Activated CD4-positive, alpha-beta memory T cell treated with anti-CD3 and anti-CD28 coated beads, Interleukin-2, amount 10 ng/mL, durations not matched to agents 7 days and 5 days (primary cell): ENCODE measurements at regions not wholly inside any gene's neighbourhood (a gene's known extent, or its start where the extent isn't known, plus 50 kb on each side); places are given as distances from the start of the nearest gene placed in this dataset.

Experiments
- CTCF ChIA-PET: fragments of 350-600 bp; sonication (Branson Sonifier 250); formaldehyde crosslinking; loops from one replicate; lab custom pipeline; 2021; ENCODE audit warnings: antibody characterized with exemption, inconsistent platforms; lab: Charles Lee
- POLR2A ChIA-PET: fragments of 350-600 bp; sonication (Branson Sonifier 250); formaldehyde crosslinking; loops from one replicate; lab custom pipeline; 2021; ENCODE audit warnings: antibody characterized with exemption; lab: Charles Lee
- DNase-seq: peaks from one replicate; pipeline ENCODE4 v3.0.0-alpha.2; 2020
- H3K27ac Mint-ChIP-seq: one replicate; pipeline ENCODE4 v1.8.0; 2021; ENCODE audit warnings: mild to moderate bottlenecking, mixed read lengths
- H3K27me3 Mint-ChIP-seq: one replicate; pipeline ENCODE4 v1.8.0; 2021; ENCODE audit warnings: mixed read lengths
- H3K36me3 Mint-ChIP-seq: one replicate; pipeline ENCODE4 v1.8.0; 2021; ENCODE audit warnings: low read depth, mixed read lengths
- H3K4me1 Mint-ChIP-seq: one replicate; pipeline ENCODE4 v1.8.0; 2021; ENCODE audit warnings: mixed read lengths
- H3K4me3 Mint-ChIP-seq: one replicate; pipeline ENCODE4 v1.8.0; 2021; ENCODE audit warnings: mild to moderate bottlenecking, mixed read lengths
- H3K9me3 Mint-ChIP-seq: one replicate; pipeline ENCODE4 v1.8.0; 2021; ENCODE audit warnings: mixed read lengths

- ChIA-PET CTCF (no interaction called here), POLR2A (no interaction called here)
- Mint-ChIP-seq H3K36me3 (no peaks in the 10 kb centered on the region), H3K4me3 (no peak overlapping the region), H3K27ac (no peak overlapping the region), H3K4me1 (no peaks in the 10 kb centered on the region), H3K9me3 (no peaks in the 10 kb centered on the region), H3K27me3 (peaks cover 3% of the 10 kb centered on the region)
- DNase-seq = no peak
These were observed 372.9 kb upstream of the NFE2L3 start for GRCh38 chr7:25779002-25779546.

GRCh38 chr7:25780904-25781303, 371.1 kb upstream of the NFE2L3 start:
- no peak overlapping the region for H3K27ac Mint-ChIP-seq
- DNase-seq = no peak
- no peaks in the 10 kb centered on the region for H3K9me3 Mint-ChIP-seq
- ChIA-PET CTCF (no interaction called here), POLR2A (no interaction called here)
- no peaks in the 10 kb centered on the region for H3K36me3 Mint-ChIP-seq
- H3K27me3 Mint-ChIP-seq = peaks cover 5% of the 10 kb centered on the region
- no peak overlapping the region for H3K4me3 Mint-ChIP-seq
- no peaks in the 10 kb centered on the region for H3K4me1 Mint-ChIP-seq

DNA sequence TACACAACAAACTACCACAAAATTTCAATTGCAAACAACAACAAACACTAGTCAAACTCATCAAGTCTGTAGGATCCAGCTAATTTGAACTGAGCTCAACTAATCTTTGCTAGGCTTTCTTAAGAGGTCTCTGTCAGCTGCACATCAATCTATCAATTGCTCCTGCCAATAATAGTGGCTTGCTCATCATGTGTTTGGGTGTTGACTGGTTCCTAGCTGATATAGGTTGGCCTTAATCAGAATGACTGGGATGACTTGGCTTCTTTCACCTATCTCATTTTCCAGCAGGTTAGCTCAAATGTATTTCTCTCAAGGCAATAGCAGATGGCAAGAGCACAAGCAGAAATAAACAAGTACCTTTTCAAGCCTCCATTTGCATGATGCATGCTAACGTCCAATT, 370.3 kb upstream of the NFE2L3 start:
- Mint-ChIP-seq H3K4me1 (no peaks in the 10 kb centered on the region), H3K27me3 (peaks cover 5% of the 10 kb centered on the region), H3K36me3 (no peaks in the 10 kb centered on the region), H3K9me3 (no peaks in the 10 kb centered on the region), H3K27ac (no peak overlapping the region), H3K4me3 (no peak overlapping the region)
- POLR2A ChIA-PET = no interaction called here
- no peak for DNase-seq
- CTCF ChIA-PET = no interaction called here

GRCh38 chr7:25786936-25787335, 365.1 kb upstream of the NFE2L3 start:
- DNase-seq = no peak
- Mint-ChIP-seq H3K36me3 (no peaks in the 10 kb centered on the region), H3K27me3 (peaks cover 11% of the 10 kb centered on the region), H3K4me1 (no peaks in the 10 kb centered on the region), H3K27ac (no peak overlapping the region), H3K9me3 (no peaks in the 10 kb centered on the region), H3K4me3 (no peak overlapping the region)
- ChIA-PET POLR2A (no interaction called here), CTCF (no interaction called here)

DNA sequence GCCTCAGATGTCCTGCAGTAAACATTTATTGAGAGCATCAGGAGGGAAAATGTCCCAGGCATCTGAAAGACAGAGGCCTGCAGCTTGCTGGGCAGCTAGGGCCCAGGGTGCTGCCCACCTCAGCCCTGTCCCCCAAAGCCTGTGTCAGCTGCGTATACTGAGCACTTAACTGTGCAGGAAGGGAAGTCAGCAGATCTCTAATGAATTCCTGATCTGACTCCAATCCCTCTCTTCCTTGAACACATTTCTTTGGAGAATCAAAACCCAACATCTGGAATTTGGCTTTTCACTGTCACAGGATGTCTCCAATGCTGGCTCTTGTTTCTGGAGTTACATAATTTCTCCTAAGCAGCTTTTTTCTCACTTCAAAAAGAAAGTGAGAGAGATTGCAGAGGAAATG, 364.7 kb upstream of the NFE2L3 start:
- no peak overlapping the region for H3K27ac Mint-ChIP-seq
- no peak overlapping the region for H3K4me3 Mint-ChIP-seq
- POLR2A ChIA-PET = no interaction called here
- CTCF ChIA-PET = no interaction called here
- H3K36me3 Mint-ChIP-seq = no peaks in the 10 kb centered on the region
- no peak for DNase-seq
- H3K4me1 Mint-ChIP-seq = no peaks in the 10 kb centered on the region
- H3K9me3 Mint-ChIP-seq = no peaks in the 10 kb centered on the region
- peaks cover 11% of the 10 kb centered on the region for H3K27me3 Mint-ChIP-seq

- H3K4me3 Mint-ChIP-seq = no peak overlapping the region
- ChIA-PET POLR2A (no interaction called here), CTCF (no interaction called here)
- no peaks in the 10 kb centered on the region for H3K4me1 Mint-ChIP-seq
- peaks cover 15% of the 10 kb centered on the region for H3K27me3 Mint-ChIP-seq
- H3K9me3 Mint-ChIP-seq = no peaks in the 10 kb centered on the region
- no peak overlapping the region for H3K27ac Mint-ChIP-seq
- no peak for DNase-seq
- H3K36me3 Mint-ChIP-seq = no peaks in the 10 kb centered on the region
These were observed 363.6 kb upstream of the NFE2L3 start for GRCh38 chr7:25788371-25788770.

- ChIA-PET CTCF (no interaction called here), POLR2A (no interaction called here)
- Mint-ChIP-seq H3K4me3 (no peak overlapping the region), H3K4me1 (no peaks in the 10 kb centered on the region), H3K27me3 (peaks cover 15% of the 10 kb centered on the region), H3K9me3 (no peaks in the 10 kb centered on the region), H3K36me3 (no peaks in the 10 kb centered on the region), H3K27ac (no peak overlapping the region)
- no peak for DNase-seq
These were observed 362.9 kb upstream of the NFE2L3 start for GRCh38 chr7:25788961-25789620.

DNA sequence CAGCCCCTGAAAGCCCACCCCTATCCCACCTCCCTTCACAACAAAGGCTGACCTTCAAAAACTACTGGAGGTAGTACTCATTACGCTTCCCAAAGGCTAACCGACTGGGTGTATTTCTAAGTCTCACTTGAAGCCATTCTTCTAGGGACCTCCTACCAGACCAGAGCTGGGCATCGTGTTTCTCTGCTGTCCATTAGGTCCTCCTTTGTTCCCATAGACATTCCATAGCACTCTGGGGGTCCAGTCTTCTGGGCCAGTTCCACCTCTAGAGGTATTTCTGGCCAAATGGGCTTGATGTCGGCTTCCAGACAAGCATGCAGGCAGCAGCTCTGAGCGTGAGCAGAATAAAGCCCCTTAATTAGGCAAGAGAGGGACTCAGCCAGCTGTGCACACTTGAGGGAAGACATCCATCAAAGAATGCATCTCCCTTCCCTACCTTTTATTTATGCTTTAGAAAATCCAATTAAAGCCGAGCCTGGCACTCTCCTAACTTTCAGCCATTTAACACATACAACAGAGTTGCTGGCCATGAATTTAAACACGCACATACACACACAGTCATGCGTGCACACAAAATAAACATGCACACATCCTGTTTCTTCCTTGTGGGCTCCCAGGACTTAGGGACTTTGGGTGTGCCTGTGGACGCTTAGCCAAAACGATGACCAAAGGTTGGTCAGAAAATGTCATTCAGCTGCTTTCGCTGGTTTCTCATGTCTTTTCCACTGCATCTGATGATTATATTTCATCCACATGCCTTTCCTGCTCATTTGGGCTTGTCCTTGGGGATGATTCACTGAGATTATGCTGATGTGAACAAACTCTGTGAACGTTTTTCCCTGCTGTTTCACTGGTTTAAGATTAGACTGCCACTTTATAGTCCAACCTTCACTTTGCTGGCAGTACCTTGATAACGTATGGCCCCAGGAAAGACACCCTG, 362.0 kb upstream of the NFE2L3 start:
- Mint-ChIP-seq H3K36me3 (no peaks in the 10 kb centered on the region), H3K9me3 (no peaks in the 10 kb centered on the region), H3K27ac (no peak overlapping the region), H3K27me3 (peaks cover 17% of the 10 kb centered on the region), H3K4me3 (no peak overlapping the region), H3K4me1 (no peaks in the 10 kb centered on the region)
- CTCF ChIA-PET = no interaction called here
- POLR2A ChIA-PET = no interaction called here
- no peak for DNase-seq

- Mint-ChIP-seq H3K4me1 (no peaks in the 10 kb centered on the region), H3K36me3 (no peaks in the 10 kb centered on the region)
These were observed 361.0 kb upstream of the NFE2L3 start for GRCh38 chr7:25790963-25791362.

GRCh38 chr7:25792586-25792985, 359.4 kb upstream of the NFE2L3 start:
- no peak for DNase-seq
- Mint-ChIP-seq H3K27me3 (peaks cover 13% of the 10 kb centered on the region), H3K9me3 (no peaks in the 10 kb centered on the region), H3K4me3 (no peak overlapping the region), H3K36me3 (no peaks in the 10 kb centered on the region), H3K4me1 (no peaks in the 10 kb centered on the region), H3K27ac (no peak overlapping the region)
- ChIA-PET CTCF (no interaction called here), POLR2A (no interaction called here)

More at GRCh38 chr7:25790963-25791362, 361.0 kb upstream of the NFE2L3 start:
- Mint-ChIP-seq H3K27me3 (peaks cover 14% of the 10 kb centered on the region), H3K27ac (no peak overlapping the region), H3K9me3 (no peaks in the 10 kb centered on the region), H3K4me3 (no peak overlapping the region)
- CTCF ChIA-PET = no interaction called here
- DNase-seq = no peak
- POLR2A ChIA-PET = no interaction called here

DNA sequence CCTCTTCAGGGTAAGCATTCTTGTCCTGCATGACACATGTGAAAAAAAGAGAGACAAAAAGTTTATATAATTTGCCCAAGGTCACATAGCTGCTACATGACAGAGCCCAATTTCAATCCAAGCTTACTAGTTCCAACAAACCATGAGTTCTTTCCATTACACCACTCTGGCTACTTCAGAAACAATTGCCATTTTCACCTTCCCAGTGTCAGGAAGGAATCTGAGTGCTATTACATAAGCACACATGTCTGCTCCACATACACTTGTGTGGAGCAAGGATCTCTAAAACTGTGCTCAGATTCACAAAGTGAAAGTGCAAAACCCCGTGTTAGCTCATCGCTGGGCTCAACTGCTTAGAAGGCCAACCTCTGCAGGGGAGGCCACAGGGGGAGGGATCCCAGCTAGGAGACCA, 356.2 kb upstream of the NFE2L3 start:
- H3K36me3 Mint-ChIP-seq = no peaks in the 10 kb centered on the region
- H3K4me1 Mint-ChIP-seq = no peaks in the 10 kb centered on the region
- no peak overlapping the region for H3K4me3 Mint-ChIP-seq
- POLR2A ChIA-PET = no interaction called here
- CTCF ChIA-PET = no interaction called here
- no peaks in the 10 kb centered on the region for H3K9me3 Mint-ChIP-seq
- peaks cover 7% of the 10 kb centered on the region for H3K27me3 Mint-ChIP-seq
- no peak overlapping the region for H3K27ac Mint-ChIP-seq
- no peak for DNase-seq

DNA sequence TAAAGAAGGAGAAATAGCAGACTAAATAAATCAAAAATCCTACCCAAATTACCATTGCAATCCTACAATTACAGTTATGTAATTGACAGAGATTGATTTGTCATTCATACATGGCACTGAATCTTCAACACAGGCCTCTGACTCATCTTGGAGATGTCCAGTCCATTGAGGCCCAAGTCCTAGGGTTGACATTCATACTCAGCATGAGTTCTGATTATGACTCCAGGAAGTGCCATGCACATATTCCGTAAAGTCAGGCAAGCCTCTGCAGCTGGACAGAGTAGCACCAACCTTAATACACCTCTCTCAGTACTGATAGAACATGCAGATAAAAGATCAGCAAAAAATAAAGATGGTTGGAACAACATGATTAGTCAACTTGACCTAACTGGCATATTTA, 353.7 kb upstream of the NFE2L3 start:
- Mint-ChIP-seq H3K27me3 (peaks cover 3% of the 10 kb centered on the region), H3K4me3 (no peak overlapping the region), H3K36me3 (no peaks in the 10 kb centered on the region), H3K9me3 (no peaks in the 10 kb centered on the region), H3K27ac (no peak overlapping the region), H3K4me1 (peaks cover 2% of the 10 kb centered on the region)
- ChIA-PET CTCF (no interaction called here), POLR2A (no interaction called here)
- DNase-seq = no peak

DNA sequence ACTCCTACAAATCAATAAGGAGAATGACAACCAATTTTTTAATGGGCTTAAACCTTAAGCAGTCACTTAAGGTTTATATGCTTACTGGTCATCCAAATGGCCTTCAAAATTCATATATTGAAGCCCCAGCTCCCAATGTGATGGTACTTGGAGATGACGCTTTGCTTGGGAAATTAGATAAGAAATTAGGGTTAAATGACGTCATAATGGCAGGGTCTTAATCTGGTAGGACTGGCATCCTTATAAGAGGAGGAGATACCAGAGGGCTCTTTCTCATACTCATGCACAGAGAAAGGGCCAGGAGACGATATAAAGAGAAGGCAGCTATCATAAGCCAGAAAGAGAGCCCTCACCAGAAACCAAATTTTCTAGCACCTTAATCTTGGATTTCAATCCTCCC, 350.8 kb upstream of the NFE2L3 start:
- CTCF ChIA-PET = no interaction called here
- H3K9me3 Mint-ChIP-seq = no peaks in the 10 kb centered on the region

More for the DNA sequence above, 350.8 kb upstream of the NFE2L3 start:
- Mint-ChIP-seq H3K4me3 (no peak overlapping the region), H3K27ac (no peak overlapping the region), H3K4me1 (peaks cover 6% of the 10 kb centered on the region), H3K36me3 (no peaks in the 10 kb centered on the region), H3K27me3 (peaks cover 1% of the 10 kb centered on the region)
- POLR2A ChIA-PET = no interaction called here
- no peak for DNase-seq
